SJSA1 (cell line): ENCODE measurements at regions not wholly inside any gene's neighbourhood (a gene's known extent, or its start where the extent isn't known, plus 50 kb on each side); places are given as distances from the start of the nearest gene placed in this dataset.
A peak's percentile ranks its signal among the peaks of the same experiment; 100 is the strongest.

Experiments
- DNase-seq, 2 experiments: peaks; one replicate each; pipeline ENCODE4 v3.0.0-alpha.2; 2015 to 2020; ENCODE audit warnings: low spot score in 2 of 2, low read depth in 1 of 2
- H3K27ac ChIP-seq: fragments of 250-450 bp; sonication (Bioruptor Pico); 2 replicates; pipeline ENCODE4 v1.5.1; 2020; ENCODE audit warnings: mild to moderate bottlenecking, moderate library complexity
- H3K27me3 ChIP-seq: fragments of 250-450 bp; sonication (Bioruptor Pico); replicated peaks from 2 replicates; pipeline ENCODE4 v1.5.1; 2020; ENCODE audit warnings: mild to moderate bottlenecking, moderate library complexity
- H3K36me3 ChIP-seq: fragments of 250-450 bp; sonication (Bioruptor Pico); 2 replicates; pipeline ENCODE4 v1.5.1; 2020; ENCODE audit warnings: mild to moderate bottlenecking
- H3K4me1 ChIP-seq: fragments of 250-450 bp; sonication (Bioruptor Pico); replicated peaks from 2 replicates; pipeline ENCODE4 v1.6.1; 2021; ENCODE audit warnings: mild to moderate bottlenecking
- H3K4me3 ChIP-seq: fragments of 250-450 bp; sonication (Bioruptor Pico); 2 replicates; pipeline ENCODE4 v1.5.1; 2020; ENCODE audit warnings: mild to moderate bottlenecking
- H3K9me3 ChIP-seq: fragments of 250-450 bp; sonication (Bioruptor Pico); replicated peaks from 2 replicates; pipeline ENCODE4 v1.5.1; 2020; ENCODE audit warnings: mild to moderate bottlenecking

DNA sequence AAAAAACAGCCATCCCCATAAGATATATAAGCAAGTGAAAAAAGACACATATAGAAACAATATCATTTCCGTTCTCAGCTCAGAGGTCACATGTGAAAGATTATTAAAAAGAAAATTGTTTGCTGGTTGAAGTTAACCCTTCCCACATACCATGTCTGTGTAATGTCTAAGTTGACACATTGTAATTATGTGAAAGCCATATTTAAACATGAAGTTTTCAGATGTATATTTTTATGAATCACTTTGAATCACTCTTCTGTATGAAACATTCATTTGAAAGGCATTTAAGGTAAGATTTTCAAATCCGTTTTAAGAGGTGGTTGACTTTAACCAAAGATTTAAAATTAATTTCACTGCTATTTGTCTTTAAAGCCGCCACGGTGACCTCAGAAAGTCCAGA lies 441.9 kb downstream of the RND3 start:
- DNase-seq = no peak
- H3K4me1 ChIP-seq = peaks cover 16% of the 10 kb centered on the region
- H3K4me3 ChIP-seq = no peak overlapping the region
- H3K9me3 ChIP-seq = no peaks in the 10 kb centered on the region
- H3K27me3 ChIP-seq = no peaks in the 10 kb centered on the region
- H3K27ac ChIP-seq = peak overlapping the region; percentile 77
- H3K36me3 ChIP-seq = no peaks in the 10 kb centered on the region

DNA sequence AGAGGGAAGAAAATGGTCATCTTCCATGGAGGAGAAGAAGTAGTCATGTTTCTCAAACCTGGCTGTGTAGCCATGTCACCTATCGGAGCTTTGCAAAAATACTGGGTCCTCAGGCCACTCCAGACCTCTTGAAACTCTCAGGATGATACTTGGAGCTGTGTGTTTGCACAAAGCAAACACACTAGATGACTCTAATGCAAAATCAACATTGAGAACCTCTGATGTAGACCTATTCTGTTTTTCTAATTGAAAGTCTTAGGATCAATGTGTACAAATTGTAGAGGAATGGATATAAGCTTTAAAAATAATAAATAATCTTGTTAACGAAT lies 444.3 kb downstream of the RND3 start:
- H3K27me3 ChIP-seq = no peaks in the 10 kb centered on the region
- DNase-seq = no peak
- no peak overlapping the region for H3K4me3 ChIP-seq
- H3K36me3 ChIP-seq = no peaks in the 10 kb centered on the region
- H3K27ac ChIP-seq = no peak overlapping the region
- peaks cover 16% of the 10 kb centered on the region for H3K4me1 ChIP-seq
- H3K9me3 ChIP-seq = no peaks in the 10 kb centered on the region

DNA sequence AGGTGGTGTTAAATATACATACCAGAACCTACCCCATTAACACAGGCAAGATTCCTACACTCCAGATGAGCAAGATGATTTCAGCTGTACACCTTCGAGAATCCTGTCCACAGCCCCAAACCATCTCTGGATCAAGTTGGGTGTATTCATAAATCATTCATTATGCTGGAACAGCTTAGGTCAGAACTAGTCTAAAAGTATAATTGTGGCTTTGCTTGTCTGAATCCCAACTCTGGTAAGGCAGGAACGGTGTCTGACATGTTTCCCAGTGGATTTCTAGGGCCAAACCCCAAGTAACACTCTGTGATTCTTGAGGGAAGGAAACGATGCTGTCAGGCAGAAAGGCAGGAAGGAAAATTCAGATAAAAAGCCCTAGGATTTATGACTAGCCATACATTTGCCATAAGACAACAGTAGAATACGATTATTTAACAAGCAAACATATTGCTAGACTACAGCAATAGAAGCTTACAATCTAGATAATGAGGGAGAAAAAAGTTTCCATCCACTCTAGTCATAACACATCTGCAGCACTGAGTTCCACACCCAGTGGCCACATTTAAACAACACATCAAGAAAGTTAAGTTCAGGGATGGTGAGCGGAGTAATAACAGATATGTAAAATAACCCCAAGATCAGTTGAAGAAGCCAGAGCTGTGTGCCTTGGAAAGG lies 444.8 kb downstream of the RND3 start:
- no peak overlapping the region for H3K27ac ChIP-seq
- H3K4me1 ChIP-seq = peaks cover 16% of the 10 kb centered on the region
- no peaks in the 10 kb centered on the region for H3K9me3 ChIP-seq
- no peaks in the 10 kb centered on the region for H3K27me3 ChIP-seq
- DNase-seq = no peak
- no peak overlapping the region for H3K4me3 ChIP-seq
- H3K36me3 ChIP-seq = no peaks in the 10 kb centered on the region

DNA sequence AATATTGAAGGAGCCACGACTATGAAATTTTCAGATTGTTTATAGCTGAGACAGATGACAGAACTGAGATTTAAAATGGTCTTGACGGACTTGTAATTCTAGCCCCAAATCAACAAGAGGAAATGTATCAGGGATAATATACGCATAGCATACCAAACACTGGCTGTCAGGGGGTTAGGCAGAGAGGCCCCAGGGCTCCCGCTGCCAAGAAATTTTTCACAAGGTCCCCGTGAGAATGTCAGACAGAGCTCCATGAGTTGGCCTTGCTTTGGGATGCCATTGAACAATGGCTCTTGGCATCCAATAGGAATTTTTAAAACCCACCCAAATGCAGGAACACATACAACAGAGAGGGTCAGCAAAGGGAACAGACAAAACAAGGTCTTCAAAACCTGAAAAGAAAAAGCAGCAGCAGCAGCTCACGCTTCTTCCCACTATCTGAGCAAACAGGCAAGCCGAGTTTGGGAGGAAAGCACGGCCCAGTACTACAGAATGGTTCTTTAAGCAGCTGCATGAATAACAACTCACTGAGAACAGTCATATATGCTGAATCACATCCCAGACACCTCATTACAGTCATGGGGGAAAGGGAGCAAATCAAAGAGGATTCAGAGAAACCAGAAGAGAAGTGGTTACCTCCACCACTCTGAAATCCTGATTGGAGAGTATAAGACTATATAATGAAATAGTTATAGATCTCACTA lies 445.6 kb downstream of the RND3 start:
- Histone ChIP-seq H3K27ac (no peak overlapping the region), H3K4me1 (peaks cover 17% of the 10 kb centered on the region), H3K4me3 (no peak overlapping the region), H3K36me3 (no peaks in the 10 kb centered on the region), H3K27me3 (no peaks in the 10 kb centered on the region), H3K9me3 (no peaks in the 10 kb centered on the region)
- no peak for DNase-seq

DNA sequence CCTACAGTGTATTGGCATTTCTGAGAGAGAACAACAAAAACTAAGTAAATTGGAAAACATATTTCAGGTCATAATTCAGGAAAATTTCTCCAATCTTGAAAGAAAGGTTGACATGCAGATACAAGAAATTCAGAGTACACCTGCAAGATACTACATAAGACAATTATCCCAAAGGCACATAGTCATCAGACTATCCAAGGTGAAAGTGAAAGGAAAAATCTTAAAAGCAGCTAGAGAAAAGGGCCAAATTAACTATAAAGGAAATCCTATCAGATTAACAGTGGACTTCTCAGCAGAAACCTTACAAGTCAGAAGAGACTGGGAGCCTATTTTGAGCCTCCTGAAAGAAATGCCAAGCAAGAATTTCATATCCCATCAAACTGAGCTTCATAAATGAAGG lies 449.0 kb upstream of the MMADHC start:
- no peak for DNase-seq
- no peaks in the 10 kb centered on the region for H3K27me3 ChIP-seq
- H3K36me3 ChIP-seq = no peaks in the 10 kb centered on the region
- no peak overlapping the region for H3K4me3 ChIP-seq
- no peak overlapping the region for H3K27ac ChIP-seq
- no peaks in the 10 kb centered on the region for H3K9me3 ChIP-seq
- H3K4me1 ChIP-seq = peaks cover 7% of the 10 kb centered on the region; the same call in 1 of the 2 replicates

DNA sequence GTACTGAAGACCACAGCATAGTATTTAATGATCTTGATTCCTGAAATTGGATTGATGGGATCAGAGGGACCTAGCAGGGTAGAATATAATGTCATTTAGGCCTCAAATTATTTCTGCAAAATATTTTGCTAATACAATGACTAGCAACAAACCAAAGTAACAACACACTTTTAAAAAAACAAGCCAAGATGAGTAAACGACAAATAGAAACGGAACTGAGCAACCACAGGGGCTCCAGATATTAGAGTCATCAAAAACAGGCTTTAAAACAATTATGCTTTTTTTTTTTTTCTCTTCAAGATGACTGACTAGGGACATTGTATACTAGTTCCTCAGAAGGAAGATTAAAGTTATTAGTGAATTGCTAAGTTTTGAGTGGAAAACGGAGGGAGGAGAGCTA lies 447.1 kb upstream of the MMADHC start:
- H3K27ac ChIP-seq = no peak overlapping the region
- no peaks in the 10 kb centered on the region for H3K27me3 ChIP-seq
- no peak for DNase-seq
- H3K36me3 ChIP-seq = no peaks in the 10 kb centered on the region
- peaks cover 7% of the 10 kb centered on the region; the same call in 1 of the 2 replicates for H3K4me1 ChIP-seq
- no peaks in the 10 kb centered on the region for H3K9me3 ChIP-seq
- H3K4me3 ChIP-seq = no peak overlapping the region

DNA sequence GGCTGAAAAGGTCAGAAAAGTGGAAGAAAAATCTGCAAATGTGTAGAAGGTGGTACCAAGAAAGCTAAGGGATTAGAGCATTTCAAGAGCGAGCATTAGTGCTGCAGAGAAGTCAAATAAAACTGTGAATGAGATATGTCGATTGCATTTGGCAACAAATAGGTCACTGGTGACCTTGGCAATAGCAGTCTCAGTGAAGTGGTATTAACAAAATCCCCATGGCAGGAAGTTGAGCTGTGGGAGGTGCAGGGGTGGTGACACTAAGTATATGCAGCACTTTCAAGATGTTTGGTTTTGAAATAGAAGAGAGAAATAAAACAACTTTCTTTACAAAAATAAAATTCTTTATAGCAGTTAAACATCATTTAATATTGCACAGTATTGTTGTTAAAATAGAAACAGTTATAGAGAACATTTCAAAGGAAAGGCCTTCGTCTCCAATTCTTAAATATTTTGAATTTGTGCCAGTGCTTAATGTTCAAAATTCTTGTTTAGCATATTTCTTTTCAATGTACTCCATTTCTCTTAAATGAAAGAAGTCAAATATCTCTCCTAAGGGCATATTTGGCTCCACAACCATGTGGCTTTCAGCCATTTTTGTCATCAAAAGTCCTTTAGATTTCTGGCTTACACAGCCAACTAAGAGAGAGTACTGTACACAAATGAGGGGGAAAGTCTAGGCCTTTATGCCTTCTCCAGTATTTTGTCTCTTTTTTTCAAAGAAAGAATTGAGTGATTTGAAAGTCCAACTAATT lies 443.0 kb upstream of the MMADHC start:
- no peaks in the 10 kb centered on the region for H3K36me3 ChIP-seq
- no peak overlapping the region for H3K27ac ChIP-seq
- no peak overlapping the region for H3K4me3 ChIP-seq
- no peaks in the 10 kb centered on the region for H3K27me3 ChIP-seq
- peaks cover 20% of the 10 kb centered on the region for H3K4me1 ChIP-seq
- no peaks in the 10 kb centered on the region for H3K9me3 ChIP-seq
- no peak for DNase-seq

DNA sequence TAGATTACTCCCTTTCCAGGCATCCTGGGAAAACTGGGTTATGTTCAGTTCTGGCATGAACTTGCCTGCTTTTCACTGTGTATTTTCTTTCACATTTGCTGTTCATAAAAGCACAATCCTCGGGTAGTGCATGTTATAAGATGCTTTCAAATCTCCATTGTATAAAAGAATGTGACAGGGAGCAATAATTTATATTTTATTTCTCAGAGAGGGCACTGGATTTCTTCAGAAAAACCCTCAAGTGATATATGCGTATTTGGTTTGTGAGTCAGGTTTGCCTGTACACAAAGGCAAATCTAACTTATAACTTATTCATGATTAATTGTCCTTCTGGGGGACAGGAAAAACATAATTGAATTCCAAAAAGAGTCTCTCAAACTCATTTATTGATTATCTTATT lies 440.7 kb upstream of the MMADHC start:
- H3K9me3 ChIP-seq = no peaks in the 10 kb centered on the region
- no peak for DNase-seq

DNA sequence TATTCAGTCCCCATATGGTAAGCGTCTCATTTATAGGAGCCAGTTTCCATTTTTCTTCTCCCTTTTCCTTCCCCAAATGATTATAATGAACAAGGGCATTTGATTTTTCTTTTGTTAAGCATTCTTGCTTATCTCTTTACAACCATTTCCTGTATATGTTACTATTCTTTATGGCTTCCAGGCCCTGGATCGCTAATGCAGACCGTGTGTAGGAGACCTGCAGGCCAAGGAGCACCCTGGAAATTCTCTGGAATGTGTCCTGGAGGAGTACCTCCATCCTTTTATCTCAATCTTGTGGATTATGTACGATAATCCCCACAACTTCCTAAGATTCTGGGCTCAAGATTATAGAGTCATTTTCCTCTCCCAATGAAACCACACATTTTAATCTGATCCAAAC lies 439.6 kb upstream of the MMADHC start:
- Histone ChIP-seq H3K4me3 (no peak overlapping the region), H3K4me1 (peaks cover 33% of the 10 kb centered on the region), H3K27ac (peak overlapping the region; percentile 13; the same call in 1 of the 2 replicates), H3K27me3 (no peaks in the 10 kb centered on the region), H3K36me3 (no peaks in the 10 kb centered on the region), H3K9me3 (no peaks in the 10 kb centered on the region)
- no peak for DNase-seq

More for the DNA sequence above, 440.7 kb upstream of the MMADHC start:
- no peak overlapping the region for H3K27ac ChIP-seq
- no peaks in the 10 kb centered on the region for H3K27me3 ChIP-seq
- H3K36me3 ChIP-seq = no peaks in the 10 kb centered on the region
- peaks cover 25% of the 10 kb centered on the region for H3K4me1 ChIP-seq
- H3K4me3 ChIP-seq = no peak overlapping the region

DNA sequence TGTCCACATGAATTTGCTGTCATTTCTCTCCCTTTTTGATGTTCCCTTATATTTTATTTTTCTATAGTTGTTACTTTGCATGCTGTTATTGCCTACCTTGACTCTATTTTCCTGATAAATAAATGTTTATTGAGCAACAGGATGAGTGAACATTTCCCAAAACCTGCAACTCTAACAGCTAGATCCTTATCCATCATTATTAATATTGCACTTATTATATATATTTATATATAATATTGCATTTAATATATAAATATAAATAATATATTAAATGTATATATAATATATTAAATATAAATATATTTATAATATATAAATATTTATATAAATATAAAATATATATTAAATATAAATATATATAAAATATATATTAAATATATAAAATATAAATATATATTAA lies 436.1 kb upstream of the MMADHC start:
- H3K27ac ChIP-seq = no peak overlapping the region
- no peaks in the 10 kb centered on the region for H3K36me3 ChIP-seq
- no peaks in the 10 kb centered on the region for H3K9me3 ChIP-seq
- H3K4me3 ChIP-seq = no peak overlapping the region
- peaks cover 33% of the 10 kb centered on the region for H3K4me1 ChIP-seq
- H3K27me3 ChIP-seq = no peaks in the 10 kb centered on the region
- DNase-seq = no peak

DNA sequence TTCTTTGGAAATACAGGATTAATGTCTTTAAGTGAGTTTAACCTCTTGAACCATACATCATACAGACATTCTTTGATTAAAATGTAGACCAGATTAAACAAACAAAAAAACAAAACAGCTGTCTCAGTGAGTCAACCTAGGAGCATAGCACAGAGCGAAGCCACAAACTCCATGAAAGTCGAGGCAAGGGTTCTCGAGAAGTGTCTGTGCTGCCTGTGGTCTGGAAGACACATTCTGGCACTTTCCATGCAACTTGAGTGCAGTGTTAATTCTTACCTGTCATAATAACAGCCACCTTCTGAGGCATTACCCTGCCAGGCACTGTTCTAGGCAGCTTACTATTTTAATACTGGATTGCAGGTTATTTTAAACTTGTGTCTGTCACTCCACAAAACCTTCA lies 435.5 kb upstream of the MMADHC start:
- peak; percentile 58 for DNase-seq
- peaks cover 30% of the 10 kb centered on the region for H3K4me1 ChIP-seq
- no peaks in the 10 kb centered on the region for H3K27me3 ChIP-seq
- no peaks in the 10 kb centered on the region for H3K36me3 ChIP-seq
- no peaks in the 10 kb centered on the region for H3K9me3 ChIP-seq
- H3K4me3 ChIP-seq = no peak overlapping the region
- H3K27ac ChIP-seq = no peak overlapping the region

DNA sequence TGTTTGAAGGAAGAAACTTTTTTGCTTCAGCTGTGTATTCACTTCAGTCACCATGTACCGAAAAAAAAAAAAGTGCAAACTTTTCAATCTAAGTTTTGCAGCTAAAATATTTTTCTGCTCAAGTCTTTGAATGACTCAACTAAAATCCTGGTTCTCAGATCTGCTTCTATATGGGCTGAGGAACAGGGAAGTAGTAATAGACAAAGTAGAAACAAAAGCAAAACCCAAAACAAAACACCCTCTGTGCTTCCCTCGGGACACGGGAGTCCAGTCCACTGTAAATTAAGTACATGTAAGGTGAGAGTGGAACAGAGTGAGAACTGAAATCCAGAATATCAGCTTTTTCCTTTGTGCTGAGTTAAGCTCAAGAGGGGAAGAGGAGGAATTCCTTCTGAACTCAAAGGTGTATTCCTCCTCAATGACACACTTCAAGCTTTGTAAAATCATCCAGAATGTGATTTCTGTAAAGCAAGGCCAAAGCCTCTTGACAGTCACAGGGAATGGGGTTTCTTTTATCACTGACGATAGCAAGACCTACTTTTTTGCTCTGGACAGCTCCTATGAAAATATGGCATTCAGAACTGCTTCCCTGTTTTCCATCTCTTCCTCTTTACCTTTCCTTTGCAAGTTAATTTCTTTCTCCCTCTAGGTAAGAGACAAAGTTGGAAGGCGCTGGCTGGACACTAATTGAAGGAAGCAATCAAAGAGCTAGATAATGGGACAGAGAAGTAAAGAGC lies 433.5 kb upstream of the MMADHC start:
- DNase-seq = no peak
- Histone ChIP-seq H3K36me3 (no peaks in the 10 kb centered on the region), H3K4me1 (peaks cover 16% of the 10 kb centered on the region), H3K4me3 (no peak overlapping the region), H3K9me3 (no peaks in the 10 kb centered on the region), H3K27me3 (no peaks in the 10 kb centered on the region), H3K27ac (no peak overlapping the region)

DNA sequence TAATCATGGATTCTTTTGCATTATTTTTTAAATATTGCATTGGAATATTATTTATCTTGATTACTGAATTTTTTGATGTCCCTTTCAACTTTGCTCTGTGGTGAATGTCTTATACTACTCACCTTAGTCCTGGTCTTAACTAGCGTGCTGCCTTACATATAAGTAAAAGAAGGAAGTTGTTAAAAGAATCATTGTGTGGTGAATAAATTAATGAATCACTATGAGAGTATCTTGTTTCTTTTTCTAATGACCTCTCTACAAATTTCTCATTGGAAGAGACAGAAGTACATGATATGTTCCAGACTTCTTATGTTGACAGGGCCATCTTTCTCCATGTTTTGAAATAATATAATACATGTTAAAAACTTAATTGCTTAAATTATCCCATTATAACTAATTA lies 432.6 kb upstream of the MMADHC start:
- no peak for DNase-seq

DNA sequence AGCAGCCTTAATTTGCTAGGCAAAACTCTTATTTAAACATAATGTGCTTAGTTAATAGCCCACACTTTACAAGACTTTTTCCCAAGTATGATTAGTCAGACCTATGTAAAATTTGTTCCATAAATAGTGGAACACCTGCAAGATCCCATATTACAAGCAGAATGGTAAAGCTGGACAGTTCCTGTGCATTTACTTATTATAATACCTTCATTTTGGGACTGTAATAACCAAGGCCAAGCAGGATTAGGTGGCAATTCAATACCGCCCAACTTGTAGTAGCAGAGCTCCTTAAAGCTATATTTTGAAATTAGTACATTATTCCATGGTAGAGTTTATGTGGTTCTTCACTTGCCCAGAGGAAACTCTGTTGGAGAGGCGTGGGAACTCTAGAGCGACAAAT lies 431.5 kb upstream of the MMADHC start:
- no peak for DNase-seq
- Histone ChIP-seq H3K4me3 (no peak overlapping the region), H3K4me1 (peaks cover 11% of the 10 kb centered on the region), H3K27me3 (no peaks in the 10 kb centered on the region), H3K27ac (no peak overlapping the region), H3K9me3 (no peaks in the 10 kb centered on the region), H3K36me3 (no peaks in the 10 kb centered on the region)

More for the DNA sequence above, 432.6 kb upstream of the MMADHC start:
- Histone ChIP-seq H3K9me3 (no peaks in the 10 kb centered on the region), H3K27ac (no peak overlapping the region), H3K27me3 (no peaks in the 10 kb centered on the region), H3K4me3 (no peak overlapping the region), H3K4me1 (peaks cover 11% of the 10 kb centered on the region), H3K36me3 (no peaks in the 10 kb centered on the region)
